Fibroblast of skin of left biceps (primary cell): ENCODE measurements at regions not wholly inside any gene's neighbourhood (a gene's known extent, or its start where the extent isn't known, plus 50 kb on each side); places are given as distances from the start of the nearest gene placed in this dataset.
"Not testable (repeated sequence)": the region's sequence is repeated elsewhere in the genome, so short reads cannot be mapped to it uniquely, and the experiment has no call there.

Source experiments
- DNase-seq, 2 experiments: peaks; one replicate each; pipeline ENCODE4 v3.0.0-alpha.2; 2013; ENCODE audit warnings: low read depth in 2 of 2

GRCh38 chr6:67879928-67880327 lies 755.2 kb upstream of the ADGRB3 start:
- not testable (repeated sequence) for DNase-seq

- not testable (repeated sequence) for DNase-seq
Measured at GRCh38 chr6:67879105-67879904, 755.8 kb upstream of the ADGRB3 start.

GRCh38 chr6:67878216-67878615 lies 756.9 kb upstream of the ADGRB3 start:
- DNase-seq, result not testable (repeated sequence)

- DNase-seq, result no peak
Measured at GRCh38 chr6:67877288-67877687, 757.8 kb upstream of the ADGRB3 start.

- DNase-seq, result no peak
Measured at GRCh38 chr6:67875877-67876383, 759.2 kb upstream of the ADGRB3 start.

GRCh38 chr6:67870321-67870720 lies 764.8 kb upstream of the ADGRB3 start:
- DNase-seq, result no peak

GRCh38 chr6:67863346-67863745 lies 771.7 kb upstream of the ADGRB3 start:
- DNase-seq, result no peak

- DNase-seq, result no peak
Measured at GRCh38 chr6:67854098-67854497, 781.0 kb upstream of the ADGRB3 start.

GRCh38 chr6:67839818-67840217 lies 795.3 kb upstream of the ADGRB3 start:
- no peak for DNase-seq

- no peak for DNase-seq
Measured at GRCh38 chr6:67825201-67825895, 809.7 kb upstream of the ADGRB3 start.

GRCh38 chr6:67818322-67818721 lies 816.8 kb upstream of the ADGRB3 start:
- no peak for DNase-seq

GRCh38 chr6:67815623-67816022 lies 819.5 kb upstream of the ADGRB3 start:
- DNase-seq, result no peak

GRCh38 chr6:67814262-67814661 lies 820.8 kb upstream of the ADGRB3 start:
- DNase-seq, result no peak

GRCh38 chr6:67812693-67813092 lies 822.4 kb upstream of the ADGRB3 start:
- no peak for DNase-seq

GRCh38 chr6:67812125-67812524 lies 823.0 kb upstream of the ADGRB3 start:
- DNase-seq, result no peak

GRCh38 chr6:67811239-67812037 lies 823.6 kb upstream of the ADGRB3 start:
- DNase-seq, result no peak

- DNase-seq, result not testable (repeated sequence)
Measured at GRCh38 chr6:67804808-67805207, 830.3 kb upstream of the ADGRB3 start.

- no peak for DNase-seq
Measured at GRCh38 chr6:67802771-67803170, 832.3 kb upstream of the ADGRB3 start.

- no peak for DNase-seq
Measured at GRCh38 chr6:67792996-67793395, 842.1 kb upstream of the ADGRB3 start.

GRCh38 chr6:67790569-67790968 lies 844.5 kb upstream of the ADGRB3 start:
- DNase-seq, result no peak

GRCh38 chr6:67787119-67787518 lies 848.0 kb upstream of the ADGRB3 start:
- DNase-seq, result not testable (repeated sequence)

- no peak for DNase-seq
Measured at GRCh38 chr6:67779876-67780275, 855.2 kb upstream of the ADGRB3 start.
